Liver (tissue), 3 donors: ENCODE measurements at regions not wholly inside any gene's neighbourhood (a gene's known extent, or its start where the extent isn't known, plus 50 kb on each side); places are given as distances from the start of the nearest gene placed in this dataset.

ENCODE experiments used
- ATF3 ChIP-seq: IDR thresholded peaks from 2 replicates; pipeline ENCODE4 v1.6.1; 2016; ENCODE audit warnings: antibody characterized with exemption
- CTCF ChIP-seq: fragments of 150-350 bp; IDR thresholded peaks from 2 replicates; pipeline ENCODE4 v1.5.1; 2017; ENCODE audit warnings: improper control_type of control experiment, low read depth, low read length; ENCODE audit not compliant: missing input control
- FOXA1 ChIP-seq: IDR thresholded peaks from 2 replicates; pipeline ENCODE4 v1.6.1; 2016; ENCODE audit warnings: antibody characterized with exemption
- JUND ChIP-seq, 2 donors: IDR thresholded peaks; 2 replicates each; pipeline ENCODE4 v1.6.1; 2016; ENCODE audit warnings: antibody characterized with exemption in 2 of 2
- MAX ChIP-seq: IDR thresholded peaks from 2 replicates; pipeline ENCODE4 v1.6.1; 2016; ENCODE audit warnings: antibody characterized with exemption
- REST ChIP-seq: IDR thresholded peaks from 2 replicates; pipeline ENCODE4 v1.6.1; 2016; ENCODE audit warnings: antibody characterized with exemption, mild to moderate bottlenecking
- SP1 ChIP-seq: IDR thresholded peaks from 2 replicates; pipeline ENCODE4 v1.6.1; 2018; ENCODE audit warnings: antibody characterized with exemption, mild to moderate bottlenecking
- TAF1 ChIP-seq: conservative IDR thresholded peaks from 2 replicates; pipeline ENCODE4 v1.6.1; 2016; ENCODE audit warnings: antibody characterized with exemption, mild to moderate bottlenecking
- ZBTB33 ChIP-seq: IDR thresholded peaks from 2 replicates; pipeline ENCODE4 v1.6.1; 2016; ENCODE audit warnings: antibody characterized with exemption
- donor health status: healthy.
- donor health status: healthy.

GRCh38 chr10:130255777-130256176, 119.6 kb downstream of the GLRX3 start:
- no peak for TF ChIP-seq JUND (IDR thresholded peaks at IDR 0.05)
- no peak for TF ChIP-seq CTCF
- no peak for TF ChIP-seq TAF1
- TF ChIP-seq SP1 = no peak
- no peak for TF ChIP-seq FOXA1
- TF ChIP-seq ZBTB33 = no peak
- no peak for TF ChIP-seq ATF3
- TF ChIP-seq REST = no peak
- TF ChIP-seq MAX = no peak
